ENCODE measurements at regions not wholly inside any gene's neighbourhood (a gene's known extent, or its start where the extent isn't known, plus 50 kb on each side); places are given as distances from the start of the nearest gene placed in this dataset.

GRCh38 chr14:29521526-29522137 is 406.0 kb downstream of the PRKD1 start:
- H3K9ac ChIP-seq (replicated peaks in 1 of 4; ENCODE audit: extremely low read depth in 1 of 4, low read depth in 3 of 4, low read length in 3 of 4) = no peak overlapping the region
- TF ChIP-seq, protein P1, sequence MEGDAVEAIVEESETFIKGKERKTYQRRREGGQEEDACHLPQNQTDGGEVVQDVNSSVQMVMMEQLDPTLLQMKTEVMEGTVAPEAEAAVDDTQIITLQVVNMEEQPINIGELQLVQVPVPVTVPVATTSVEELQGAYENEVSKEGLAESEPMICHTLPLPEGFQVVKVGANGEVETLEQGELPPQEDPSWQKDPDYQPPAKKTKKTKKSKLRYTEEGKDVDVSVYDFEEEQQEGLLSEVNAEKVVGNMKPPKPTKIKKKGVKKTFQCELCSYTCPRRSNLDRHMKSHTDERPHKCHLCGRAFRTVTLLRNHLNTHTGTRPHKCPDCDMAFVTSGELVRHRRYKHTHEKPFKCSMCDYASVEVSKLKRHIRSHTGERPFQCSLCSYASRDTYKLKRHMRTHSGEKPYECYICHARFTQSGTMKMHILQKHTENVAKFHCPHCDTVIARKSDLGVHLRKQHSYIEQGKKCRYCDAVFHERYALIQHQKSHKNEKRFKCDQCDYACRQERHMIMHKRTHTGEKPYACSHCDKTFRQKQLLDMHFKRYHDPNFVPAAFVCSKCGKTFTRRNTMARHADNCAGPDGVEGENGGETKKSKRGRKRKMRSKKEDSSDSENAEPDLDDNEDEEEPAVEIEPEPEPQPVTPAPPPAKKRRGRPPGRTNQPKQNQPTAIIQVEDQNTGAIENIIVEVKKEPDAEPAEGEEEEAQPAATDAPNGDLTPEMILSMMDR (IDR thresholded peaks at IDR 0.05; ENCODE audit: control extremely low read depth in 1 of 3, insufficient read depth in 1 of 3, low read depth in 1 of 3, low read length in 3 of 3) = peak; percentile 52 to 82 (median 67)
- TF ChIP-seq RAD21 (IDR thresholded peaks at IDR 0.05 in 1 of 2, conservative IDR thresholded peaks at IDR 0.05 in 1 of 2; ENCODE audit: low read depth in 2 of 2, low read length in 2 of 2) = peak; percentile 86 to 89
- TF ChIP-seq, protein P2, sequence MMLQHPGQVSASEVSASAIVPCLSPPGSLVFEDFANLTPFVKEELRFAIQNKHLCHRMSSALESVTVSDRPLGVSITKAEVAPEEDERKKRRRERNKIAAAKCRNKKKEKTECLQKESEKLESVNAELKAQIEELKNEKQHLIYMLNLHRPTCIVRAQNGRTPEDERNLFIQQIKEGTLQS (IDR thresholded peaks at IDR 0.05; ENCODE audit: insufficient read depth, low read depth, low read length) = no peak
- DNase-seq (ENCODE audit: low read depth in 1 of 2, low spot score in 2 of 2) (peak; percentile 21 to 56), FAIRE-seq (peak; percentile 72)
- no peak overlapping the region for H2BK5ac ChIP-seq (ENCODE audit: low read depth, low read length)
- no peaks in the 10 kb centered on the region for H3K4me1 ChIP-seq (replicated peaks in 1 of 4; ENCODE audit: control insufficient read depth in 3 of 4, insufficient read depth in 4 of 4, low read length in 3 of 4)
- 32% methylated on average over 2 of the region's 2 CpGs; no CpG with 5 or more reads in 1 of the 2 experiments for WGBS, 2 experiments (ENCODE audit: extremely low coverage in 1 of 2, insufficient coverage in 1 of 2, insufficient read length in 1 of 2, insufficient replicate concordance in 2 of 2, low coverage in 1 of 2, low lambda C conversion rate in 2 of 2, missing lambda C conversion rate in 1 of 2)
- no peak overlapping the region for H4K5ac ChIP-seq (ENCODE audit: insufficient read length, low read depth, low read length)
- no peaks in the 10 kb centered on the region for H3K23me2 ChIP-seq (ENCODE audit: low read depth, low read length)
- H3K79me2 ChIP-seq (ENCODE audit: control insufficient read depth in 1 of 2, insufficient read depth in 2 of 2, low read length in 2 of 2) = no peaks in the 10 kb centered on the region
- H3K36me3 ChIP-seq (ENCODE audit: control insufficient read depth in 2 of 4, insufficient read depth in 4 of 4, low read length in 3 of 4) = no peaks in the 10 kb centered on the region
- no peak overlapping the region for H3K4me2 ChIP-seq (ENCODE audit: insufficient read depth in 1 of 2, low read depth in 2 of 2, low read length in 2 of 2)
- H2BK120ac ChIP-seq (replicated peaks; ENCODE audit: low read depth, low read length) = no peak overlapping the region
- H2AK5ac ChIP-seq (ENCODE audit: low read depth, low read length) = no peak overlapping the region
- ChIA-PET POLR2A (ENCODE audit: partially characterized antibody) (no interaction called here), CTCF (ENCODE audit: partially characterized antibody) (interaction anchor here (0.6 to 3.0 kb wide), 34 partner anchors 8 to 771 kb away, joined by 3 to 21 read pairs (median 4); no protein-coding TSS in a partner anchor)
- H3K56ac ChIP-seq (replicated peaks; ENCODE audit: insufficient read length, low read depth, low read length) = no peak overlapping the region
- no peak overlapping the region for H3K27ac ChIP-seq (ENCODE audit: low read depth, low read length)
- no peak overlapping the region for H4K8ac ChIP-seq (ENCODE audit: extremely low read depth, insufficient read depth, low read length)
- no peaks in the 10 kb centered on the region for H4K20me1 ChIP-seq (replicated peaks in 1 of 2; ENCODE audit: control insufficient read depth in 1 of 2, insufficient read depth in 2 of 2, low read length in 2 of 2)
- H3K4me3 ChIP-seq (ENCODE audit: extremely low read depth in 1 of 4, insufficient read depth in 2 of 4, low read depth in 3 of 4, low read length in 4 of 4) = no peak overlapping the region
- no peaks in the 10 kb centered on the region for H3K9me3 ChIP-seq (ENCODE audit: insufficient read depth in 2 of 2, low read depth in 1 of 2, low read length in 1 of 2)
- H2BK12ac ChIP-seq (ENCODE audit: low read depth, low read length) = no peak overlapping the region
- no peak overlapping the region for H2BK20ac ChIP-seq (ENCODE audit: low read length)
- H3K4ac ChIP-seq (replicated peaks; ENCODE audit: insufficient read length, low read depth, low read length) = no peak overlapping the region
- no peak overlapping the region for H2BK15ac ChIP-seq (ENCODE audit: low read length)
- H4K91ac ChIP-seq (replicated peaks; ENCODE audit: insufficient read length, low read length) = no peak overlapping the region
- no peaks in the 10 kb centered on the region for H3K27me3 ChIP-seq (replicated peaks in 1 of 4; ENCODE audit: control insufficient read depth in 3 of 4, extremely low read depth in 1 of 4, insufficient read depth in 3 of 4, low read length in 3 of 4)
- H2AFZ ChIP-seq (ENCODE audit: low read length) = no peak overlapping the region
- no peak overlapping the region for H3K18ac ChIP-seq (ENCODE audit: extremely low read depth, low read length)
- no peaks in the 10 kb centered on the region for H3K79me1 ChIP-seq (ENCODE audit: low read depth, low read length)
- H3K23ac ChIP-seq (ENCODE audit: insufficient read length) = no peak overlapping the region
- H3K14ac ChIP-seq (ENCODE audit: insufficient read length) = no peak overlapping the region
